ENCODE measurements at regions not wholly inside any gene's neighbourhood (a gene's known extent, or its start where the extent isn't known, plus 50 kb on each side); places are given as distances from the start of the nearest gene placed in this dataset.
A peak's percentile ranks its signal among the peaks of the same experiment; 100 is the strongest.

- TF ChIP-seq CTCF (IDR thresholded peaks at IDR 0.05) (no peak), POLR2A (IDR thresholded peaks at IDR 0.05) (no peak)
- Histone ChIP-seq H3K4me1 (no peaks in the 10 kb centered on the region), H3K9me3 (no peaks in the 10 kb centered on the region), H3K36me3 (no peaks in the 10 kb centered on the region), H3K27ac (no peak overlapping the region), H3K4me3 (no peak overlapping the region), H3K27me3 (no peaks in the 10 kb centered on the region)
- intact Hi-C loops (cut with DNase I; ENCODE audit: low total_unique reads), result no loop called here
- DNase-seq, result no peak
Measured at GRCh38 chr2:65863713-65864112, 431.3 kb upstream of the SPRED2 start.

- DNase-seq, result no peak
- intact Hi-C loops (cut with DNase I; ENCODE audit: low total_unique reads), result no loop called here
- Histone ChIP-seq H3K9me3 (no peaks in the 10 kb centered on the region), H3K27ac (no peak overlapping the region), H3K4me1 (no peaks in the 10 kb centered on the region), H3K4me3 (no peak overlapping the region), H3K36me3 (no peaks in the 10 kb centered on the region), H3K27me3 (no peaks in the 10 kb centered on the region)
- no peak for TF ChIP-seq POLR2A (IDR thresholded peaks at IDR 0.05)
- TF ChIP-seq CTCF (IDR thresholded peaks at IDR 0.05), result no peak
Measured at GRCh38 chr2:65856928-65857327, 424.5 kb upstream of the SPRED2 start.

GRCh38 chr2:65856423-65856822 is 424.0 kb upstream of the SPRED2 start:
- Histone ChIP-seq H3K4me1 (no peaks in the 10 kb centered on the region), H3K9me3 (no peaks in the 10 kb centered on the region), H3K27ac (no peak overlapping the region), H3K4me3 (no peak overlapping the region), H3K27me3 (no peaks in the 10 kb centered on the region), H3K36me3 (no peaks in the 10 kb centered on the region)
- TF ChIP-seq POLR2A (IDR thresholded peaks at IDR 0.05), result no peak
- no peak for TF ChIP-seq CTCF (IDR thresholded peaks at IDR 0.05)
- no peak for DNase-seq
- intact Hi-C loops (cut with DNase I; ENCODE audit: low total_unique reads), result no loop called here

DNA sequence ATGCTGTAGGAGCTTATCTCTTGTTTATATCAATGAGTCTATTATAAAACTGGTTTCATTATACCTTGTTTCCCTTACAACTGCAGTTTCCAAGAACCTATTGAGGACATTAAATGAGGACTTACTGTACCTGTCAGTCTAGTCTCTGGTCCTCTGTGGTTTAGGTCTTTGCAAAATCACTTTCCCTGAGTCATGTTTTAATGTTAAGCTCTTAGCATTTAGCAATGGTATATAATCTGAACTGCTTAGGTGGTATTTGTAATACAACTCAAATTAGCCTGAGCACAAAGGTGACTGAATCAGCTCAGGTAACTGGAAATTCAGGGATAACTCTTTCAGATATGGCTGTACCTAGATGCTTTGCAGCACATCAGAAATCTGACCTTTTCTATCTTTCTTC is 418.3 kb upstream of the SPRED2 start:
- H3K4me3 ChIP-seq, result no peak overlapping the region
- no peaks in the 10 kb centered on the region for H3K9me3 ChIP-seq
- TF ChIP-seq CTCF (IDR thresholded peaks at IDR 0.05), result no peak
- no peak for TF ChIP-seq POLR2A (IDR thresholded peaks at IDR 0.05)
- intact Hi-C loops (cut with DNase I; ENCODE audit: low total_unique reads), result no loop called here
- H3K27me3 ChIP-seq, result no peaks in the 10 kb centered on the region
- DNase-seq, result no peak
- H3K4me1 ChIP-seq, result no peaks in the 10 kb centered on the region
- H3K27ac ChIP-seq, result no peak overlapping the region
- no peaks in the 10 kb centered on the region for H3K36me3 ChIP-seq

DNA sequence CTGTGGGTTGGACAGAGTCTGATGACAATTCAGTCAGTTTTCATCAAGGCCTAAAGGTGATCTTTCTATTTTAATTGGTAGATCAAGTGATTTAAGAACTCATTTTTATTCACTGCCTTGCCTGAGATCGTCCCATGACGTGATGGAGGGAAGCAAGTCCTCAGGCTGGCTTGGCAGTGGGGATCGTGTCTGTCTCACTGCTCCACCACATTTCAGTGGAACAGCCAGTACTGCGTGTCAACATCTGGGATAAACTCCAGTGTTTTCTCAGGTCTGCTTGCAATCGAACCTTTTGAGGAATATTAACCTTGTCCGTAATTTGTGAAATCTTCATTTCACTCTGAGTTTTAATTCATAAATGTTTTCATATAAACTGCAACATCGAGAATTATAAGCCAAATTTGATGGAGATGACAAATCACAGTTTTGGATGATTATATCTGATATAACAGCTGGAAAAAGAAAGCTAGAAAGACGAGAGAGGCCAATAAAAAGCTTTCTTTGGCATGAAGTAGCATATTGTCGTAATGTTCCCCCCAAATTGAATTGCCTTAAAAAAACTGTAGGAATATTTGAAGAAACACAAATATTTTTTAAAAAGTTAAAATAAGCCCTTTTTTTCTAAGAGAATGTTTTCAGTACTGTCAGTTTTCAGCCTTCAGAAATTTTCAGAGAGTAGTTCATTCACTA is 414.7 kb upstream of the SPRED2 start:
- Histone ChIP-seq H3K27me3 (no peaks in the 10 kb centered on the region), H3K36me3 (no peaks in the 10 kb centered on the region), H3K27ac (no peak overlapping the region), H3K4me3 (no peak overlapping the region), H3K4me1 (no peaks in the 10 kb centered on the region), H3K9me3 (no peaks in the 10 kb centered on the region)
- intact Hi-C loops (cut with DNase I; ENCODE audit: low total_unique reads), result no loop called here
- peak; percentile 19 to 49 for DNase-seq
- no peak for TF ChIP-seq POLR2A (IDR thresholded peaks at IDR 0.05)
- TF ChIP-seq CTCF (IDR thresholded peaks at IDR 0.05), result no peak
